GM12875 (cell line): ENCODE measurements at regions not wholly inside any gene's neighbourhood (a gene's known extent, or its start where the extent isn't known, plus 50 kb on each side); places are given as distances from the start of the nearest gene placed in this dataset.

Experiments used
- H3K4me3 ChIP-seq: one replicate; pipeline ENCODE4 v1.5.1; 2011; ENCODE audit warnings: low read depth, low read length, control low read depth
- TF ChIP-seq, protein P1 (sequence below): IDR thresholded peaks from 2 replicates; pipeline ENCODE4 v1.5.1; 2011; ENCODE audit warnings: low read depth, mild to moderate bottlenecking, control low read depth, inconsistent platforms, low read length, moderate library complexity, borderline replicate concordance; ENCODE audit not compliant: insufficient read depth

DNA sequence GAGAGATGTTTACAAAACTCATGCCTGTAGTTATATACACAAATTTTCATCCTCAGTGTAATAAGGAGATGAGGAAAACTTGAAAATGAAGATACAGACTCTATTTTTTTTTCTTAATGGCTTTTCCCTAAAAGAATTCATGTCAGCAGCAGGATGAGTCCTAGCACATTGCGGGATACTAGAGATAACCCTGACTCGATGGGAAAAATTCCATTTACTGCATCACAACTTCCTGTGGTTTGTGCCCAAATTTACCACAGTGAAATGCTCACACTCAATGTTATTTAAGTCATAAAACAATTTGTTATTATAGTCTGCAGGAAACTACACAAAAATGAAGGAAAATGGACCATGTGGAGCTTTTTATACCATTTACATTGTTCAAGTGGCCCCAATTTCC is 581.9 kb upstream of the ZNF717 start:
- H3K4me3 ChIP-seq, result no peak overlapping the region
- TF ChIP-seq, protein P1, sequence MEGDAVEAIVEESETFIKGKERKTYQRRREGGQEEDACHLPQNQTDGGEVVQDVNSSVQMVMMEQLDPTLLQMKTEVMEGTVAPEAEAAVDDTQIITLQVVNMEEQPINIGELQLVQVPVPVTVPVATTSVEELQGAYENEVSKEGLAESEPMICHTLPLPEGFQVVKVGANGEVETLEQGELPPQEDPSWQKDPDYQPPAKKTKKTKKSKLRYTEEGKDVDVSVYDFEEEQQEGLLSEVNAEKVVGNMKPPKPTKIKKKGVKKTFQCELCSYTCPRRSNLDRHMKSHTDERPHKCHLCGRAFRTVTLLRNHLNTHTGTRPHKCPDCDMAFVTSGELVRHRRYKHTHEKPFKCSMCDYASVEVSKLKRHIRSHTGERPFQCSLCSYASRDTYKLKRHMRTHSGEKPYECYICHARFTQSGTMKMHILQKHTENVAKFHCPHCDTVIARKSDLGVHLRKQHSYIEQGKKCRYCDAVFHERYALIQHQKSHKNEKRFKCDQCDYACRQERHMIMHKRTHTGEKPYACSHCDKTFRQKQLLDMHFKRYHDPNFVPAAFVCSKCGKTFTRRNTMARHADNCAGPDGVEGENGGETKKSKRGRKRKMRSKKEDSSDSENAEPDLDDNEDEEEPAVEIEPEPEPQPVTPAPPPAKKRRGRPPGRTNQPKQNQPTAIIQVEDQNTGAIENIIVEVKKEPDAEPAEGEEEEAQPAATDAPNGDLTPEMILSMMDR, result no peak

DNA sequence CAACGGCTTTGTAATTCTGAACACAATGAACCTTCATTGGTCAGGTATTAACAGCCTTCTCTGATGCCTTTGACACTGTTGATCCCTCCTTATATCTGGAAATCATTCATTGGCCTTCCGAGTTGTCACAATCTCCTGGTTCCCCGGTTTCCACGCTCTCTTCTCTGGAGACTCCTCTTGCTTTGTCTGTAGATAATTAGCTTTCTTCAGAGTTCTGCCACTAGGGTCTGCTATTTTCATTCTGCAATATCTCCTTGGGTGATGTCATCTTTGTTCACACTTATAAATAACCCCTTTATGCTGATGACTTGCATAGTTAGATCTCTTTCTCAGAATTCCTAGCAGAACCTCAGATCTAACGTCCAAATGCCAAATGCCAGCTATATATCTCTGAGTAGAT is 583.8 kb upstream of the ZNF717 start:
- no peak overlapping the region for H3K4me3 ChIP-seq
- TF ChIP-seq, protein P1, result no peak

DNA sequence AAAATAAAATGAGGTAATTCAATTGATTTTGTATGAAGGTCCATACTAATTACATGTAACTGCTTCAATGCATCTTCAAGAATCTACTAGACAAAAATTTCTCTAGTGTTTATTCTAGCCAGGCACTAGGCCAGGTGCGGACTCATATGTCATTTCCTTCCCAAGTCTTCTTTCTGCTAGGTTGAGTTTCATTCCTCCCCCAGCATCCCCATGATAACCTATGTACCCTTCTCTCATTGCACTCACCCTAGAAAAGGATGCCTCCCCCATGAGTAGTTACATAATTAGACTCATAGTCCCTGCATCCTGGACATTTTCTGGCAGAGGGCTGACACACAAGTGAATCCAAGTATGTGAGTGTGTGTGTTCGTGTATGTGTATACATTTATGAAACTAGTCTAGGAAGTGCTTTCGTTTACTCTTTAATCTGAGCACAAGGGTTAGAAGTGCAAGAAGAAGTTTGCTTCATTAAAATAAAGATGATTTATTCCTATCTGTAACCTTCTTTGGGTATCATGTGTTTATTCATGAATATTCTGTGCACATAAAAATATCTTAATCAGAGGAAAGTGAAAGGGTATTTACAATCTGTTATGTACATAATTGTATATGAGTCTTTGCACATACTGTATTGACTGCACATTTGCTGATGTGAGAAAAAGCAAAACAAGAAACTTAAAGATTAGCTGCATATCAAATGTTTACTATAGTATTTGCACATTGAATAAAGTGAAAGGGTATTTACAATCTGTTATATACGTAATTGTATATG is 585.6 kb upstream of the ZNF717 start:
- TF ChIP-seq, protein P1, result no peak
- H3K4me3 ChIP-seq, result no peak overlapping the region

DNA sequence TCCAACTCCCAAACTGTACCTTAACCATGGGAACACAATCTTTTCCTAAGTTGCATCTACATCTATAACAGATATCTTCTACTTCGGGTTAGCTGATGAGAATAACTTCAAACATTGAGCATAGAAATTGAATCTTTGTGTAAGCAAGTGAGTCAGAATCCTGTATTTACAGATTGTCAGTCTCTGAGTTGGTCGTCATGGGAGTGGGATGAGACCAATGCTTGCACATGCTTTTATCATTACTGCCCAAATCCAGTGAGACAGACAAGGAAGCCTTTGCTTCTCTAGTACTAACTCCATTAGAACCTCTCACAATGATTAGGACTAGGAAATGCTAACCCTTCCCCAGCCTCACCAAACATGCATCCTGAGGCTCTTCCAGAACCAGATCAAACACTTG is 587.1 kb upstream of the ZNF717 start:
- TF ChIP-seq, protein P1, result no peak
- no peak overlapping the region for H3K4me3 ChIP-seq

DNA sequence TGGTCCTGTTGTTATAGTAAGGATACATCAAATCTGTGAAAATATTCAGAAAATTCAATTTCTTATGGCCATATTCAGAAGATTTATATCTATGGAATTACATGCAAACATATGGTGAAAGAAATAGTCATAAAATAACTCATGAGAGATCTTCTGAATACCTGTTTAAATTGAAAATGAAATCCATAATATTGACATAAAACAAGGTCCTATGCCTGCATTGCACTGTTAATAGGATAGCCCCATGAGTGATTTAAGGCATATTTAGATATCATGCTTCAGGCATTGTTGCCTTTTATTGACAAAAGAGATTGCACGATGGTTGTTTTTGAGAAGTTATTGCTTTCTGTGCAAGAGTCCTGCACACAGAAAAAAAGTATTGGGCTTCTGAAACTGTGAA is 591.7 kb upstream of the ZNF717 start:
- TF ChIP-seq, protein P1, result no peak
- no peak overlapping the region for H3K4me3 ChIP-seq

DNA sequence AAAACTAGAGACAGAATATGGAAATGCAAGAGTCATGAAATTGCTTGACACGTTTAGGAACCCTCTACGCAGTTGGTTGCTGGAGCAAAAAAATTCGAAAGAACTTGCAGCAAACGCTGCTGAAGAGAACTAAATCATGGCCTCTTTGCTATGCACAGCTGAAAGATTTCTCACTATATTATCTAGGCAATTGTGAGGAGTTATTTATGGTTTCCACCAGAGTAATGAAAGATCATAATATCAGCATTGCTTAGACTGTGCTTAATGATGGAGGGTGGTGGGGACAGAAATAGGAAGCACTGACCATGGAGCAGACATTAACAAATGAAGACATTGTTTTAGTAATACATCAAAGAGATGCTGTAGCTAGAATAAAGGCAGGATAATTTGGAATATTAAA is 593.4 kb upstream of the ZNF717 start:
- no peak overlapping the region for H3K4me3 ChIP-seq
- TF ChIP-seq, protein P1, result no peak

DNA sequence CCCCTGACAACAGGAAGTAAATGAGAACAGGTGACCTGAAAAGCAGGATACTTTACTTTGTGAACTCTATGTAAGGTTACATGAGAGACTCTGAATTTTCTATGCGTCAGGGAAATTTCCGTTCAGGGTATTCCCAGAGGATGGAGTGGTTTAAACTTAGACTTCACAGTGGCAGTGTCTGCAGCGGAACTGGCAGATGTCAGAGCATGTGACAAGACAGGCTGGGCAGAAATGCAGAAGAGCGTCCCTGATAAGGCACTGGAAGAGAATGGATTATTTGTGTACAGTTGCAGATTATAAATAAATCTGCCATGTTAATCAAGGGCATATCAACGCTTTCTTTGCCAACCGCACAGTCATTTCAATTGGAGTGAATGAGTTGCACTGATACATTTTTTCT is 598.4 kb upstream of the ZNF717 start:
- TF ChIP-seq, protein P1, result no peak
- no peak overlapping the region for H3K4me3 ChIP-seq
